AG04450 (cell line): ENCODE measurements at regions not wholly inside any gene's neighbourhood (a gene's known extent, or its start where the extent isn't known, plus 50 kb on each side); places are given as distances from the start of the nearest gene placed in this dataset.

ENCODE experiments used
- CTCF ChIA-PET: fragments of 300-600, 350-600 bp; formaldehyde crosslinking; extraction: SDS; loops from one replicate; lab custom pipeline; 2022; ENCODE audit warnings: antibody characterized with exemption, inconsistent platforms; lab: Charles Lee
- POLR2A ChIA-PET: fragments of 350-600 bp; formaldehyde crosslinking; extraction: SDS; loops from one replicate; lab custom pipeline; 2021; ENCODE audit warnings: antibody characterized with exemption, inconsistent platforms; lab: Yijun Ruan, JAX
- DNase-seq: peaks from one replicate; pipeline ENCODE4 v3.0.0-alpha.2; 2011; ENCODE audit warnings: low read depth, low spot score
- H3K27ac ChIP-seq: one replicate; pipeline ENCODE4 v1.5.1; 2012; ENCODE audit warnings: low read depth, low read length, control low read depth
- H3K27me3 ChIP-seq: one replicate; pipeline ENCODE4 v1.6.0; 2012; ENCODE audit warnings: low read length; ENCODE audit not compliant: control insufficient read depth, insufficient read depth
- H3K4me3 ChIP-seq: 2 replicates; pipeline ENCODE4 v1.5.1; 2011; ENCODE audit warnings: mild to moderate bottlenecking, low read depth, low read length, control low read depth
- H3K9me3 ChIP-seq: 2 replicates; pipeline ENCODE4 v1.5.1; 2012; ENCODE audit warnings: low read length; ENCODE audit not compliant: control insufficient read depth, insufficient read depth
- TF ChIP-seq, protein P1 (sequence below): IDR thresholded peaks from 2 replicates; pipeline ENCODE4 v1.5.1; 2011; ENCODE audit warnings: low read depth, low read length, control low read depth, inconsistent platforms

- DNase-seq = no peak
- Histone ChIP-seq H3K4me3 (no peak overlapping the region), H3K9me3 (no peaks in the 10 kb centered on the region), H3K27ac (no peak overlapping the region), H3K27me3 (no peaks in the 10 kb centered on the region)
- CTCF ChIA-PET = no interaction called here
- TF ChIP-seq, protein P1, sequence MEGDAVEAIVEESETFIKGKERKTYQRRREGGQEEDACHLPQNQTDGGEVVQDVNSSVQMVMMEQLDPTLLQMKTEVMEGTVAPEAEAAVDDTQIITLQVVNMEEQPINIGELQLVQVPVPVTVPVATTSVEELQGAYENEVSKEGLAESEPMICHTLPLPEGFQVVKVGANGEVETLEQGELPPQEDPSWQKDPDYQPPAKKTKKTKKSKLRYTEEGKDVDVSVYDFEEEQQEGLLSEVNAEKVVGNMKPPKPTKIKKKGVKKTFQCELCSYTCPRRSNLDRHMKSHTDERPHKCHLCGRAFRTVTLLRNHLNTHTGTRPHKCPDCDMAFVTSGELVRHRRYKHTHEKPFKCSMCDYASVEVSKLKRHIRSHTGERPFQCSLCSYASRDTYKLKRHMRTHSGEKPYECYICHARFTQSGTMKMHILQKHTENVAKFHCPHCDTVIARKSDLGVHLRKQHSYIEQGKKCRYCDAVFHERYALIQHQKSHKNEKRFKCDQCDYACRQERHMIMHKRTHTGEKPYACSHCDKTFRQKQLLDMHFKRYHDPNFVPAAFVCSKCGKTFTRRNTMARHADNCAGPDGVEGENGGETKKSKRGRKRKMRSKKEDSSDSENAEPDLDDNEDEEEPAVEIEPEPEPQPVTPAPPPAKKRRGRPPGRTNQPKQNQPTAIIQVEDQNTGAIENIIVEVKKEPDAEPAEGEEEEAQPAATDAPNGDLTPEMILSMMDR = no peak
- POLR2A ChIA-PET = no interaction called here
Measured at GRCh38 chr1:217238945-217239344, 391.9 kb downstream of the GPATCH2 start.

- TF ChIP-seq, protein P1 = no peak
- Histone ChIP-seq H3K4me3 (no peak overlapping the region), H3K27me3 (no peaks in the 10 kb centered on the region), H3K9me3 (no peaks in the 10 kb centered on the region), H3K27ac (no peak overlapping the region)
- CTCF ChIA-PET = no interaction called here
- no peak for DNase-seq
- POLR2A ChIA-PET = no interaction called here
Measured at GRCh38 chr1:217230412-217230811, 400.5 kb downstream of the GPATCH2 start.

DNA sequence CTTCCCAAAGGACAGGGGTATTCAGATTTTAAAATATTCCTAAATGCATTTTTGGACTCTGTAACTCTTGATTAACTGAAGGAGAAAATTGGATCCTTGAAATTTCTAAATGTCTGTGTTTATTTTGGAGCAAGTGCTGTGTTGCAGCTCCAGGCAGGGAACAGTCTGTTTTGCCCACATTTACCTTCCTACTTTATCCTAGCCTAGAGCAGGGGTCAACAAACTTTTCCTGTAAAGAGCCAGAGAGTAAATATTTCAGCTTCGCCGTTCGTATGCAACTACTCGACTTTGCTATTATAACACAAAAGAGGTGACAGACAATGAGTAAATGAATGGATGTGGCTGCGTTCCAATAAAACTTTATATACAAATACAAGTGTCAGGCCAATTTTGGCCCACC is 402.2 kb downstream of the GPATCH2 start:
- no peaks in the 10 kb centered on the region for H3K27me3 ChIP-seq
- TF ChIP-seq, protein P1 = no peak
- DNase-seq = no peak
- no peak overlapping the region for H3K27ac ChIP-seq
- H3K9me3 ChIP-seq = no peaks in the 10 kb centered on the region
- CTCF ChIA-PET = no interaction called here
- H3K4me3 ChIP-seq = no peak overlapping the region
- POLR2A ChIA-PET = no interaction called here

DNA sequence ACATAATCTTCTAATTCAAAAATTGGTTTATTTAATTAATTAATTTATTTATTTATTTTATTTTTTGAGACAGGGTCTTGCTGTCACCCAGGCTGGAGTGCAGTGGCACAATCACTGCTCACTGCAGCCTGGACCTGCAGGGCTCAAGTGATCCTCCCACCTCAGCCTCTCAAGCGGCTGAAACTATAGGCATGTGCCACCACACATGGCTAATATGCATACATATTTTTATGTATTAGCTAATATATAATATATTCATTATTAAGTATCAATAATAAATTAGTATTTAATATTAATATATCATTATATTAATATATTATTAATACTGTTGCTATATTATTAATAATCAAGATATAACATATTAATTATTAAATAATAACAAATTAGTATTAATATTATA is 406.7 kb downstream of the GPATCH2 start:
- TF ChIP-seq, protein P1 = no peak
- H3K4me3 ChIP-seq = no peak overlapping the region
- ChIA-PET POLR2A (no interaction called here), CTCF (no interaction called here)
- H3K27me3 ChIP-seq = no peaks in the 10 kb centered on the region
- no peak for DNase-seq
- no peaks in the 10 kb centered on the region for H3K9me3 ChIP-seq
- no peak overlapping the region for H3K27ac ChIP-seq

- Histone ChIP-seq H3K27ac (no peak overlapping the region), H3K4me3 (no peak overlapping the region), H3K27me3 (no peaks in the 10 kb centered on the region), H3K9me3 (no peaks in the 10 kb centered on the region)
- ChIA-PET POLR2A (no interaction called here), CTCF (no interaction called here)
- DNase-seq = no peak
- TF ChIP-seq, protein P1 = no peak
Measured at GRCh38 chr1:217214551-217214950, 416.3 kb downstream of the GPATCH2 start.
